Loucy (cell line): ENCODE measurements at regions not wholly inside any gene's neighbourhood (a gene's known extent, or its start where the extent isn't known, plus 50 kb on each side); places are given as distances from the start of the nearest gene placed in this dataset.

Experiments used
- H2AFZ ChIP-seq: fragments of 200-600 bp; sonication (generic); 2 replicates; pipeline ENCODE4 v1.6.0; 2016; ENCODE audit warnings: antibody characterized with exemption, mild to moderate bottlenecking, low read length, moderate library complexity
- H3F3A ChIP-seq: fragments of 200-600 bp; 2 replicates; pipeline ENCODE4 v1.6.0; 2016; ENCODE audit warnings: antibody characterized with exemption, low read depth, mild to moderate bottlenecking
- H3K27me3 ChIP-seq: fragments of 200-600 bp; sonication (generic); 2 replicates; pipeline ENCODE4 v1.6.1; 2014; ENCODE audit warnings: low read length, mild to moderate bottlenecking; ENCODE audit not compliant: insufficient read depth, poor library complexity, severe bottlenecking
- H3K36me3 ChIP-seq: fragments of 200-600 bp; sonication (generic); 2 replicates; pipeline ENCODE4 v1.6.1; 2016; ENCODE audit warnings: low read length; ENCODE audit not compliant: insufficient read depth
- H3K4me1 ChIP-seq: fragments of 200-600 bp; sonication (generic); 2 replicates; pipeline ENCODE4 v1.5.1; 2014; ENCODE audit warnings: low read length, mild to moderate bottlenecking; ENCODE audit not compliant: insufficient read depth, poor library complexity, severe bottlenecking
- H3K4me2 ChIP-seq: fragments of 200-600 bp; sonication (generic); 2 replicates; pipeline ENCODE4 v1.6.0; 2014; ENCODE audit warnings: antibody characterized with exemption, low read length, low read depth, mild to moderate bottlenecking; ENCODE audit not compliant: poor library complexity, severe bottlenecking
- H3K4me3 ChIP-seq: fragments of 200-600 bp; sonication (generic); 2 replicates; pipeline ENCODE4 v1.5.1; 2014; ENCODE audit warnings: low read length, mild to moderate bottlenecking, mixed read lengths; ENCODE audit not compliant: poor library complexity, severe bottlenecking
- H3K79me2 ChIP-seq: fragments of 200-600 bp; sonication (generic); 2 replicates; pipeline ENCODE4 v1.6.1; 2014; ENCODE audit warnings: low read length; ENCODE audit not compliant: insufficient read depth
- H3K9ac ChIP-seq: fragments of 200-600 bp; sonication (generic); 2 replicates; pipeline ENCODE4 v1.6.0; 2014; ENCODE audit warnings: mild to moderate bottlenecking, low read depth, low read length, moderate library complexity; ENCODE audit not compliant: poor library complexity, severe bottlenecking
- H3K9me2 ChIP-seq: fragments of 200-600 bp; sonication (generic); replicated peaks from 2 replicates; pipeline ENCODE4 v1.6.1; 2016; ENCODE audit warnings: low read depth, low read length, mixed read lengths
- H3K9me3 ChIP-seq: fragments of 200-600 bp; sonication (generic); 2 replicates; pipeline ENCODE4 v1.6.1; 2014; ENCODE audit warnings: mild to moderate bottlenecking, antibody characterized with exemption, low read length, low read depth; ENCODE audit not compliant: insufficient read depth
- H4K20me1 ChIP-seq: fragments of 200-600 bp; sonication (generic); 2 replicates; pipeline ENCODE4 v1.6.0; 2014; ENCODE audit warnings: antibody characterized with exemption, low read length, mild to moderate bottlenecking; ENCODE audit not compliant: insufficient read depth, poor library complexity, severe bottlenecking
- CTCF ChIP-seq: fragments of 200-600 bp; sonication (generic); conservative IDR thresholded peaks from 2 replicates; pipeline ENCODE4 v1.5.1; 2014; ENCODE audit warnings: mild to moderate bottlenecking, antibody characterized with exemption, low read length
- EZH2phosphoT487 ChIP-seq: fragments of 200-600 bp; IDR thresholded peaks from 2 replicates; pipeline ENCODE4 v1.6.1; 2018; ENCODE audit warnings: antibody characterized with exemption, mild to moderate bottlenecking, moderate library complexity, borderline replicate concordance

DNA sequence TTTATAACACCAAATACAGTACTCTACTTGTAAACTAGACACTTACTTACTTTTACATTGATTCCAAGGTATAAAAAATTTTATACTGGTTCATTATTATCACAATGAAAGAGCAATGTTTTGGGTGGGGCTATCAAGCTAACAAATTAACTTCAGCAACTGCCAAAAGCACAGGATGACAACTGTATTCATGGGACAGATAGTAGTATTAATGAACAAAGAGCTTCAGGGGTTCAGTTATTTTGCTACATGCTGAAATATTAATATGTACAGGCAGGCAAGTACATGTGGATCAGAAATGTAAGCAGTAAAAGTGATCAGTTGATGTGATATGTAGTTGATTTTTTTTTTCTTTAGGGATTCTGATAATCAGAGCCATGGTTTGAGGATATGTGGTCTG lies 112.9 kb downstream of the NAA11 start:
- H3K9me2 ChIP-seq, result no peaks in the 10 kb centered on the region
- no peak overlapping the region for H3K4me2 ChIP-seq
- no peaks in the 10 kb centered on the region for H3K79me2 ChIP-seq
- H2AFZ ChIP-seq, result peak overlapping the region; percentile 53; the same call in 1 of the 2 replicates
- H3K36me3 ChIP-seq, result no peaks in the 10 kb centered on the region
- no peak overlapping the region for H3K4me3 ChIP-seq
- H3K4me1 ChIP-seq, result peaks cover 45% of the 10 kb centered on the region
- no peaks in the 10 kb centered on the region for H3K9me3 ChIP-seq
- 0 out of 2 replicates have a peak, but pooled peaks cover 10% of the 10 kb centered on the region for H3F3A ChIP-seq
- no peaks in the 10 kb centered on the region for H4K20me1 ChIP-seq
- TF ChIP-seq CTCF, result no peak
- TF ChIP-seq EZH2phosphoT487, result no peak
- H3K27me3 ChIP-seq, result no peaks in the 10 kb centered on the region
- H3K9ac ChIP-seq, result no peak overlapping the region

GRCh38 chr4:79212311-79212710 lies 113.5 kb downstream of the NAA11 start:
- H3F3A ChIP-seq, result 0 out of 2 replicates have a peak, but pooled peaks cover 10% of the 10 kb centered on the region
- no peaks in the 10 kb centered on the region for H3K27me3 ChIP-seq
- no peak for TF ChIP-seq CTCF
- no peak for TF ChIP-seq EZH2phosphoT487
- H3K4me3 ChIP-seq, result no peak overlapping the region
- no peaks in the 10 kb centered on the region for H3K36me3 ChIP-seq
- no peaks in the 10 kb centered on the region for H3K79me2 ChIP-seq
- peak overlapping the region; percentile 73; the same call in 1 of the 2 replicates for H2AFZ ChIP-seq
- peaks cover 45% of the 10 kb centered on the region for H3K4me1 ChIP-seq
- no peaks in the 10 kb centered on the region; the same call in 1 of the 2 replicates for H3K9me3 ChIP-seq
- no peak overlapping the region for H3K4me2 ChIP-seq
- H3K9me2 ChIP-seq, result no peaks in the 10 kb centered on the region
- no peak overlapping the region for H3K9ac ChIP-seq
- no peaks in the 10 kb centered on the region for H4K20me1 ChIP-seq

GRCh38 chr4:79211490-79211889 lies 114.4 kb downstream of the NAA11 start:
- H3K79me2 ChIP-seq, result no peaks in the 10 kb centered on the region
- H3K4me2 ChIP-seq, result no peak overlapping the region
- H3K36me3 ChIP-seq, result no peaks in the 10 kb centered on the region
- H3K4me3 ChIP-seq, result no peak overlapping the region
- peaks cover 45% of the 10 kb centered on the region for H3K4me1 ChIP-seq
- no peak for TF ChIP-seq EZH2phosphoT487
- no peak for TF ChIP-seq CTCF
- H3K27me3 ChIP-seq, result no peaks in the 10 kb centered on the region
- H3K9me2 ChIP-seq, result no peaks in the 10 kb centered on the region
- H3K9me3 ChIP-seq, result peaks cover 4% of the 10 kb centered on the region; the same call in 1 of the 2 replicates
- H3K9ac ChIP-seq, result no peak overlapping the region
- no peaks in the 10 kb centered on the region for H4K20me1 ChIP-seq
- H3F3A ChIP-seq, result 0 out of 2 replicates have a peak, but pooled peaks cover 10% of the 10 kb centered on the region
- H2AFZ ChIP-seq, result peak overlapping the region; percentile 73; the same call in 1 of the 2 replicates
